K562 (cell line): ENCODE measurements at regions not wholly inside any gene's neighbourhood (a gene's known extent, or its start where the extent isn't known, plus 50 kb on each side); places are given as distances from the start of the nearest gene placed in this dataset.

Experiments
- ATAC-seq: fragments of 200-7000 bp; cut with Tn5 transposase; 3 replicates; pipeline ENCODE4 v1.9.1; 2020; ENCODE audit warnings: moderate library complexity
- BruUV-seq: library from RNA; stranded (reverse); fragments of 400-500 nt; replicated peaks from 2 replicates; lab custom pipeline; 2021; lab: Mats Ljungman, UMichigan
- CTCF ChIA-PET: fragments of 300-600 bp; formaldehyde crosslinking; extraction: SDS; loops from one replicate; lab custom pipeline; 2021; ENCODE audit warnings: low intra/inter-chr PET ratio; lab: Yijun Ruan, JAX
- POLR2A ChIA-PET: fragments of 300-600, 350-650 bp; sonication (Branson Sonifier 250); formaldehyde crosslinking; extraction: SDS; loops from one replicate; lab custom pipeline; 2021; ENCODE audit warnings: antibody characterized with exemption, inconsistent platforms; lab: Yijun Ruan, JAX
- DNase-seq, 4 experiments: peaks; one replicate each; pipeline versions ENCODE4 v3.0.0 to v3.0.0-alpha.2; 2011 to 2018; ENCODE audit warnings: low spot score in 3 of 4, mixed read lengths in 3 of 4; ENCODE audit errors: extremely low read depth in 1 of 4
- FAIRE-seq: peaks from 2 replicates; lab custom pipeline; 2011; peaks lifted over from hg19 to GRCh38; lab: Jason Lieb, UNC
- H2AFZ ChIP-seq: 2 replicates; pipeline ENCODE4 v1.6.0; 2011; ENCODE audit warnings: low read depth, low read length, control low read depth, inconsistent platforms
- H3K27ac ChIP-seq: fragments of 200-600 bp; 3 replicates; pipeline ENCODE4 v1.8.0; 2011; ENCODE audit warnings: low read depth, mild to moderate bottlenecking, control low read depth, inconsistent platforms, low read length, moderate library complexity, mixed read lengths; ENCODE audit errors: extremely low read depth
- H3K27me3 ChIP-seq, 2 experiments: fragments of 300-600 bp in 1 of 2; 2 replicates in 1 of 2; 3 replicates in 1 of 2; pipeline versions ENCODE4 v1.6.0 to v1.8.0; 2011; ENCODE audit warnings: inconsistent platforms in 2 of 2, low read length in 2 of 2, mild to moderate bottlenecking in 1 of 2, mixed read lengths in 1 of 2, moderate library complexity in 1 of 2; ENCODE audit not compliant: control insufficient read depth in 2 of 2, insufficient read depth in 2 of 2
- H3K36me3 ChIP-seq: fragments of 300-600 bp; 3 replicates; pipeline ENCODE4 v1.8.0; 2011; ENCODE audit warnings: mild to moderate bottlenecking, low read length, inconsistent platforms; ENCODE audit not compliant: control insufficient read depth, insufficient read depth
- H3K4me1 ChIP-seq, 2 experiments: fragments of 200-600 bp in 1 of 2; replicated peaks in 1 of 2; 2 replicates in 1 of 2; 3 replicates in 1 of 2; pipeline versions ENCODE4 v1.5.1 to v1.8.0; 2011; ENCODE audit warnings: inconsistent platforms in 2 of 2, low read length in 2 of 2, mild to moderate bottlenecking in 1 of 2, mixed read lengths in 1 of 2, moderate library complexity in 1 of 2; ENCODE audit not compliant: control insufficient read depth in 2 of 2, insufficient read depth in 2 of 2
- H3K4me2 ChIP-seq: 2 replicates; pipeline ENCODE4 v1.6.1; 2011; ENCODE audit warnings: low read length, control low read depth, inconsistent platforms, mixed read lengths; ENCODE audit not compliant: insufficient read depth
- H3K4me3 ChIP-seq: fragments of 200-600 bp; sonication (generic), shearing (Covaris generic); 2 replicates; pipeline ENCODE4 v1.5.1; 2016; ENCODE audit warnings: control low read depth, inconsistent platforms
- H3K79me2 ChIP-seq: fragments of 200-600 bp; 3 replicates; pipeline ENCODE4 v1.8.0; 2011; ENCODE audit warnings: low read length, inconsistent platforms; ENCODE audit not compliant: control insufficient read depth, insufficient read depth
- H3K9ac ChIP-seq, 2 experiments: 2 replicates each; pipeline versions ENCODE4 v1.6.0 to v1.6.1; 2011; ENCODE audit warnings: low read depth in 2 of 2, low read length in 2 of 2, control low read depth in 1 of 2, inconsistent platforms in 1 of 2, mild to moderate bottlenecking in 1 of 2, mixed read lengths in 1 of 2; ENCODE audit not compliant: insufficient read depth in 1 of 2
- H3K9me1 ChIP-seq: one replicate; pipeline ENCODE4 v1.6.0; 2011; ENCODE audit warnings: inconsistent platforms, mild to moderate bottlenecking, low read length, moderate library complexity; ENCODE audit not compliant: control insufficient read depth, insufficient read depth
- H3K9me3 ChIP-seq: replicated peaks from 2 replicates; pipeline ENCODE4 v1.5.1; 2011; ENCODE audit warnings: low read depth, low read length, inconsistent platforms; ENCODE audit not compliant: control insufficient read depth, insufficient read depth
- H4K20me1 ChIP-seq: replicated peaks from 2 replicates; pipeline ENCODE4 v1.6.1; 2011; ENCODE audit warnings: low read length, inconsistent platforms, mixed read lengths; ENCODE audit not compliant: control insufficient read depth, insufficient read depth
- ARNT ChIP-seq, 2 experiments: fragments of 450-650 bp; IDR thresholded peaks; 2 replicates each; pipeline ENCODE4 v1.6.1; 2016; ENCODE audit warnings: mild to moderate bottlenecking in 1 of 2
- ATF1 ChIP-seq, 2 experiments: fragments of 450-650 bp in 1 of 2; IDR thresholded peaks; 2 replicates each; pipeline ENCODE4 v1.6.1; 2016; ENCODE audit warnings: missing compliant biosample characterization in 1 of 2, missing genetic modification characterization in 1 of 2
- BRCA1 ChIP-seq, 2 experiments: fragments of 450-650 bp in 1 of 2; sonication (generic) in 1 of 2; formaldehyde crosslinking in 1 of 2; IDR thresholded peaks; 2 replicates each; pipeline versions ENCODE4 v1.5.0 to v1.6.1; 2017 to 2020; ENCODE audit warnings: mild to moderate bottlenecking in 1 of 2, missing genetic modification reagents in 1 of 2
- CREB1 ChIP-seq, 2 experiments: sonication (generic) in 1 of 2; formaldehyde crosslinking in 1 of 2; IDR thresholded peaks; 2 replicates each; pipeline versions ENCODE4 v1.6.1 to v1.8.0; 2012 to 2022; ENCODE audit warnings: inconsistent platforms in 1 of 2, mild to moderate bottlenecking in 1 of 2, missing genetic modification reagents in 1 of 2, moderate library complexity in 1 of 2
- DACH1 ChIP-seq: fragments of 450-650 bp; IDR thresholded peaks from 2 replicates; pipeline ENCODE4 v1.6.1; 2018; ENCODE audit not compliant: partially characterized antibody
- ELF2 ChIP-seq: fragments of 250-450 bp; sonication (Bioruptor Pico); IDR thresholded peaks from 2 replicates; pipeline ENCODE4 v1.5.0; 2021; ENCODE audit warnings: mild to moderate bottlenecking
- ELK3 ChIP-seq: fragments of 450-650 bp; formaldehyde crosslinking; IDR thresholded peaks from 2 replicates; pipeline ENCODE4 v1.4.0; 2020; ENCODE audit warnings: mild to moderate bottlenecking
- ETS1 ChIP-seq: conservative IDR thresholded peaks from 2 replicates; pipeline ENCODE4 v1.6.1; 2011; ENCODE audit warnings: low read depth, mild to moderate bottlenecking, low read length; ENCODE audit not compliant: control insufficient read depth
- HOMEZ ChIP-seq: fragments of 250-450 bp; sonication (Bioruptor Pico); IDR thresholded peaks from 2 replicates; pipeline ENCODE4 v1.4.0; 2020; ENCODE audit warnings: mild to moderate bottlenecking, moderate library complexity
- KLF13 ChIP-seq: fragments of 450-650 bp; IDR thresholded peaks from 2 replicates; pipeline ENCODE4 v1.6.1; 2016; ENCODE audit warnings: missing genetic modification characterization, low read depth, mild to moderate bottlenecking, missing compliant biosample characterization, moderate library complexity, borderline replicate concordance
- MLX ChIP-seq, 2 experiments: fragments of 450-650 bp in 1 of 2; sonication (generic) in 1 of 2; formaldehyde crosslinking; conservative IDR thresholded peaks; 2 replicates each; pipeline versions ENCODE4 v1.4.0 to v1.8.1; 2020 to 2022; ENCODE audit warnings: mild to moderate bottlenecking in 1 of 2, missing genetic modification reagents in 1 of 2
- SNAPC5 ChIP-seq: fragments of 250-450 bp; sonication (Bioruptor Pico); IDR thresholded peaks from 2 replicates; pipeline ENCODE4 v1.8.0; 2021; ENCODE audit warnings: moderate library complexity, mild to moderate bottlenecking, inconsistent platforms
- WGBS: fragments of 100-300 bp; shearing (Covaris generic); methylation state at CpG from one replicate; pipeline ENCODE4 v1.1.6; 2016; ENCODE audit warnings: low coverage, mixed read lengths; ENCODE audit not compliant: insufficient coverage; ENCODE audit errors: missing lambda C conversion rate; 5-methylcytosine and 5-hydroxymethylcytosine counted together
- in situ Hi-C: fragments of 300-500 bp; cut with MboI; formaldehyde crosslinking; loops from 4 replicates; pipeline ENCODE4 v1.15.0; 2018; ENCODE audit warnings: inconsistent platforms, mixed read lengths
- intact Hi-C: fragments of 100-400 bp; cut with micrococcal nuclease; formaldehyde crosslinking; loops from 2 replicates; pipeline ENCODE4 v1.14.2; 2022

GRCh38 chr6:144364208-144364720 is 79.1 kb downstream of the UTRN start:
- Histone ChIP-seq H3K4me3 (no peak overlapping the region), H3K9ac (no peak overlapping the region), H2AFZ (no peak overlapping the region), H3K9me3 (no peaks in the 10 kb centered on the region), H3K27me3 (peaks cover 0 to 3% of the 10 kb centered on the region in 2 experiments; a peak in 1 of 5 replicates), H3K27ac (no peak overlapping the region), H3K4me1 (no peaks in the 10 kb centered on the region), H3K9me1 (no peaks in the 10 kb centered on the region), H3K79me2 (no peaks in the 10 kb centered on the region), H3K4me2 (no peak overlapping the region), H4K20me1 (no peaks in the 10 kb centered on the region), H3K36me3 (no peaks in the 10 kb centered on the region)
- ChIA-PET POLR2A (interaction anchor here (0.6 to 1.0 kb wide), 2 partner anchors 23 to 216 kb away, joined by 3 read pairs; no protein-coding TSS in a partner anchor), CTCF (no interaction called here)
- no peak for ATAC-seq
- WGBS: 2% methylated on average over 7 of the region's 7 CpGs
- FAIRE-seq: no peak
- in situ Hi-C loops (no loop called here), intact Hi-C loops (no loop called here)
- TF ChIP-seq MLX (CRISPR knock-in tag; conservative IDR thresholded peaks at IDR 0.05): no peak
- no peak for TF ChIP-seq HOMEZ (CRISPR knock-in tag)
- no peak for TF ChIP-seq ATF1 (CRISPR knock-in tag; IDR thresholded peaks at IDR 0.05)
- no peak for TF ChIP-seq ATF1 (tag; IDR thresholded peaks at IDR 0.05)
- no peak for TF ChIP-seq ETS1
- no peak for TF ChIP-seq ARNT (IDR thresholded peaks at IDR 0.05)
- no peak for TF ChIP-seq ELK3 (CRISPR knock-in tag)
- TF ChIP-seq KLF13: no peak
- TF ChIP-seq ELF2 (CRISPR knock-in tag): no peak
- no peak for TF ChIP-seq BRCA1 (IDR thresholded peaks at IDR 0.05)
- TF ChIP-seq BRCA1 (CRISPR knock-in tag; IDR thresholded peaks at IDR 0.05): no peak
- TF ChIP-seq CREB1 (IDR thresholded peaks at IDR 0.05): no peak
- TF ChIP-seq CREB1 (CRISPR knock-in tag; IDR thresholded peaks at IDR 0.05): no peak
- TF ChIP-seq DACH1: no peak
- TF ChIP-seq SNAPC5 (CRISPR knock-in tag): no peak
- BruUV-seq: no TSS peak
- no peak for DNase-seq
